Breast epithelium (tissue), 4 donors: ENCODE measurements at regions not wholly inside any gene's neighbourhood (a gene's known extent, or its start where the extent isn't known, plus 50 kb on each side); places are given as distances from the start of the nearest gene placed in this dataset.

ENCODE experiments used
- DNase-seq, 2 donors: peaks; one replicate each; pipeline ENCODE4 v3.0.0-alpha.2; 2019; ENCODE audit warnings: low spot score in 2 of 2
- H3K27ac ChIP-seq, 2 donors: fragments of 200-600 bp; sonication (generic) in 1 of 2; one replicate each; pipeline ENCODE4 v1.5.1; 2016 to 2019; ENCODE audit warnings: mild to moderate bottlenecking in 1 of 2
- H3K27me3 ChIP-seq, 2 donors: fragments of 200-600 bp; sonication (generic) in 1 of 2; one replicate each; pipeline versions ENCODE4 v1.5.1 to v1.6.0; 2017 to 2019; ENCODE audit warnings: control low read depth in 1 of 2, mild to moderate bottlenecking in 1 of 2
- H3K36me3 ChIP-seq: fragments of 200-600 bp; one replicate; pipeline ENCODE4 v1.5.1; 2019
- H3K4me1 ChIP-seq, 2 donors: fragments of 200-600 bp; sonication (generic); one replicate each; pipeline ENCODE4 v1.5.1; 2016 to 2019; ENCODE audit warnings: control low read depth in 1 of 2
- H3K4me3 ChIP-seq, 3 donors: fragments of 200-600 bp; sonication (generic); 1 replicate in 2 of 3; 2 replicates in 1 of 3; pipeline ENCODE4 v1.5.1; 2016 to 2019; ENCODE audit warnings: mild to moderate bottlenecking in 3 of 3, moderate library complexity in 2 of 3
- H3K9me3 ChIP-seq, 2 donors: fragments of 200-600 bp; sonication (generic) in 1 of 2; one replicate each; pipeline ENCODE4 v1.5.1; 2016 to 2019; ENCODE audit warnings: control low read depth in 1 of 2
- CTCF ChIP-seq, 3 donors: fragments of 450-650 bp; IDR thresholded peaks; one replicate each; pipeline ENCODE4 v1.5.1; 2016 to 2017; ENCODE audit warnings: antibody characterized with exemption in 3 of 3, mild to moderate bottlenecking in 3 of 3, moderate library complexity in 3 of 3
- POLR2A ChIP-seq: fragments of 450-650 bp; IDR thresholded peaks from one replicate; pipeline ENCODE4 v1.6.1; 2016; ENCODE audit warnings: antibody characterized with exemption, mild to moderate bottlenecking, moderate library complexity
- POLR2AphosphoS5 ChIP-seq, 3 donors: sonication (generic); formaldehyde crosslinking; IDR thresholded peaks; one replicate each; pipeline ENCODE4 v1.6.1; 2017; ENCODE audit warnings: antibody characterized with exemption in 3 of 3
- intact Hi-C: fragments of 100-400 bp; cut with DNase I; formaldehyde crosslinking; loops from one replicate; pipeline ENCODE4 v1.15.1; 2023; ENCODE audit warnings: low total_unique reads

- no peak for DNase-seq
- TF ChIP-seq CTCF (IDR thresholded peaks at IDR 0.05) = no peak
- no peak for TF ChIP-seq POLR2A
- no peak for TF ChIP-seq POLR2AphosphoS5 (IDR thresholded peaks at IDR 0.05)
- no peaks in the 10 kb centered on the region for H3K4me1 ChIP-seq
- no peak overlapping the region for H3K4me3 ChIP-seq
- no peaks in the 10 kb centered on the region for H3K36me3 ChIP-seq
- peaks cover 0 to 5% of the 10 kb centered on the region in 2 donors for H3K9me3 ChIP-seq
- no peaks in the 10 kb centered on the region for H3K27me3 ChIP-seq
- intact Hi-C loops = no loop called here
- no peak overlapping the region for H3K27ac ChIP-seq
These were observed 214.8 kb upstream of the MAGI2 start for GRCh38 chr7:79668292-79668691.

GRCh38 chr7:79666472-79666871 is 213.0 kb upstream of the MAGI2 start:
- TF ChIP-seq POLR2AphosphoS5 (IDR thresholded peaks at IDR 0.05) (no peak), CTCF (IDR thresholded peaks at IDR 0.05) (no peak), POLR2A (no peak)
- no peak overlapping the region for H3K4me3 ChIP-seq
- H3K4me1 ChIP-seq = no peaks in the 10 kb centered on the region
- DNase-seq = no peak
- no peaks in the 10 kb centered on the region for H3K36me3 ChIP-seq
- peaks cover 0 to 5% of the 10 kb centered on the region in 2 donors for H3K9me3 ChIP-seq
- H3K27ac ChIP-seq = no peak overlapping the region
- no peaks in the 10 kb centered on the region for H3K27me3 ChIP-seq
- intact Hi-C loops = no loop called here

- no peak for DNase-seq
- H3K36me3 ChIP-seq = no peaks in the 10 kb centered on the region
- H3K27ac ChIP-seq = no peak overlapping the region
- no peaks in the 10 kb centered on the region for H3K27me3 ChIP-seq
- intact Hi-C loops = no loop called here
- TF ChIP-seq POLR2A = no peak
- no peak for TF ChIP-seq POLR2AphosphoS5 (IDR thresholded peaks at IDR 0.05)
- TF ChIP-seq CTCF (IDR thresholded peaks at IDR 0.05) = no peak
- no peak overlapping the region for H3K4me3 ChIP-seq
- no peaks in the 10 kb centered on the region for H3K4me1 ChIP-seq
- no peaks in the 10 kb centered on the region for H3K9me3 ChIP-seq
These were observed 211.6 kb upstream of the MAGI2 start for GRCh38 chr7:79664884-79665676.

- H3K27me3 ChIP-seq = no peaks in the 10 kb centered on the region
- H3K27ac ChIP-seq = no peak overlapping the region
- DNase-seq = no peak
- H3K4me1 ChIP-seq = no peaks in the 10 kb centered on the region
- no peaks in the 10 kb centered on the region for H3K9me3 ChIP-seq
- TF ChIP-seq POLR2A (no peak), CTCF (IDR thresholded peaks at IDR 0.05) (no peak), POLR2AphosphoS5 (IDR thresholded peaks at IDR 0.05) (no peak)
- intact Hi-C loops = no loop called here
- H3K36me3 ChIP-seq = no peaks in the 10 kb centered on the region
- no peak overlapping the region for H3K4me3 ChIP-seq
These were observed 204.8 kb upstream of the MAGI2 start for GRCh38 chr7:79658304-79658703.

- Histone ChIP-seq H3K4me1 (no peaks in the 10 kb centered on the region), H3K4me3 (no peak overlapping the region), H3K27ac (no peak overlapping the region), H3K9me3 (no peaks in the 10 kb centered on the region), H3K27me3 (no peaks in the 10 kb centered on the region), H3K36me3 (no peaks in the 10 kb centered on the region)
- TF ChIP-seq POLR2A (no peak), CTCF (IDR thresholded peaks at IDR 0.05) (no peak), POLR2AphosphoS5 (IDR thresholded peaks at IDR 0.05) (no peak)
- intact Hi-C loops = no loop called here
- no peak for DNase-seq
These were observed 199.7 kb upstream of the MAGI2 start for GRCh38 chr7:79653136-79653631.
